Lower leg skin (tissue), 4 donors: ENCODE measurements at regions not wholly inside any gene's neighbourhood (a gene's known extent, or its start where the extent isn't known, plus 50 kb on each side); places are given as distances from the start of the nearest gene placed in this dataset.

Source experiments
- DNase-seq, 2 donors: peaks; one replicate each; pipeline ENCODE4 v3.0.0-alpha.2; 2019; ENCODE audit warnings: low spot score in 2 of 2
- H3K4me3 ChIP-seq: fragments of 200-600 bp; sonication (generic); 2 replicates; pipeline ENCODE4 v1.5.1; 2017; ENCODE audit warnings: mild to moderate bottlenecking, low read depth; ENCODE audit not compliant: poor library complexity, severe bottlenecking
- POLR2A ChIP-seq, 2 donors: fragments of 450-650 bp; IDR thresholded peaks; one replicate each; pipeline ENCODE4 v1.6.1; 2016 to 2017; ENCODE audit warnings: antibody characterized with exemption in 2 of 2, mild to moderate bottlenecking in 1 of 2, moderate library complexity in 1 of 2
- WGBS, 2 donors: methylation state at CpG; one replicate each; pipeline ENCODE4 v1.1.5; 2018; 5-methylcytosine and 5-hydroxymethylcytosine counted together
- intact Hi-C: fragments of 100-400 bp; cut with DNase I; formaldehyde crosslinking; loops from one replicate; pipeline ENCODE4 v1.15.0; 2023; ENCODE audit warnings: low total_unique reads
- TF ChIP-seq, protein P1 (sequence below), 3 donors: fragments of 450-650 bp; IDR thresholded peaks; one replicate each; pipeline ENCODE4 v1.5.1; 2016; ENCODE audit warnings: antibody characterized with exemption in 3 of 3, mild to moderate bottlenecking in 3 of 3, moderate library complexity in 2 of 3

DNA sequence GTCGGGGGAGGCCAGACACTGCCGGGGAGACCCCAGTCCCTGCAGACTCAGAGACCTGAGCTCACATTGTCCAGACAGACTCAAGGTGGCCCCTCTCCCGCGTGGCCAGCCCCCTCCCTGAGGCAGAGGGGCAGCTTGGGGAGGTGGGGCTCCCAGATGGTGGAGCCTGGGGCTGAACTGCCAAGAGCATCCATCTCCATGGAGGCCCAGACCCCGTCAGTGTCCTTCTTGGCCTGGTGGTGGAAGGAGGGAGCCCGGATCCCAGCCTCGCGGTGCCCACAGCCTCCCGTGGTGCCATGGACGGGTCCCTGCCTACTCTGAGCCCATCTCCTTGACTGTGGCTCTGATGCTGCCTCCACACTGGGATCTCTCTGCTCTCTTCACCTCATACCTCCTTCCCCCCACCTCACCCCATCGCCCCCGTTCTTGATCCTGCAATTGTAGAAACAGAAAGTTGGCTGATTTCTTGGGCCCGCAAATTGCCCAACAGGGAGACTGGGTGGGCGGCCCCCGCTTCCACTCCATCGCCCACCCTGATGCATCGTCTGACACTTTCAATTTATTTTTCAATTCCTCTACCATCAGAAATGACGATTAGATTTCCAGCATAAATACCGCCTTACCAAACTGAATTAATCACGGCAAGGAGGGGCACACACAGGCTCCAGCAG lies 348.9 kb downstream of the MATN1 start:
- no peak overlapping the region for H3K4me3 ChIP-seq
- TF ChIP-seq POLR2A (IDR thresholded peaks at IDR 0.05): no peak
- TF ChIP-seq, protein P1, sequence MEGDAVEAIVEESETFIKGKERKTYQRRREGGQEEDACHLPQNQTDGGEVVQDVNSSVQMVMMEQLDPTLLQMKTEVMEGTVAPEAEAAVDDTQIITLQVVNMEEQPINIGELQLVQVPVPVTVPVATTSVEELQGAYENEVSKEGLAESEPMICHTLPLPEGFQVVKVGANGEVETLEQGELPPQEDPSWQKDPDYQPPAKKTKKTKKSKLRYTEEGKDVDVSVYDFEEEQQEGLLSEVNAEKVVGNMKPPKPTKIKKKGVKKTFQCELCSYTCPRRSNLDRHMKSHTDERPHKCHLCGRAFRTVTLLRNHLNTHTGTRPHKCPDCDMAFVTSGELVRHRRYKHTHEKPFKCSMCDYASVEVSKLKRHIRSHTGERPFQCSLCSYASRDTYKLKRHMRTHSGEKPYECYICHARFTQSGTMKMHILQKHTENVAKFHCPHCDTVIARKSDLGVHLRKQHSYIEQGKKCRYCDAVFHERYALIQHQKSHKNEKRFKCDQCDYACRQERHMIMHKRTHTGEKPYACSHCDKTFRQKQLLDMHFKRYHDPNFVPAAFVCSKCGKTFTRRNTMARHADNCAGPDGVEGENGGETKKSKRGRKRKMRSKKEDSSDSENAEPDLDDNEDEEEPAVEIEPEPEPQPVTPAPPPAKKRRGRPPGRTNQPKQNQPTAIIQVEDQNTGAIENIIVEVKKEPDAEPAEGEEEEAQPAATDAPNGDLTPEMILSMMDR (IDR thresholded peaks at IDR 0.05): no peak
- DNase-seq: peak in 1 of 2 donors; percentile 81
- WGBS, 2 donors: 90 to 93% methylated on average over 20 of the region's 20 CpGs
- intact Hi-C loops: no loop called here

DNA sequence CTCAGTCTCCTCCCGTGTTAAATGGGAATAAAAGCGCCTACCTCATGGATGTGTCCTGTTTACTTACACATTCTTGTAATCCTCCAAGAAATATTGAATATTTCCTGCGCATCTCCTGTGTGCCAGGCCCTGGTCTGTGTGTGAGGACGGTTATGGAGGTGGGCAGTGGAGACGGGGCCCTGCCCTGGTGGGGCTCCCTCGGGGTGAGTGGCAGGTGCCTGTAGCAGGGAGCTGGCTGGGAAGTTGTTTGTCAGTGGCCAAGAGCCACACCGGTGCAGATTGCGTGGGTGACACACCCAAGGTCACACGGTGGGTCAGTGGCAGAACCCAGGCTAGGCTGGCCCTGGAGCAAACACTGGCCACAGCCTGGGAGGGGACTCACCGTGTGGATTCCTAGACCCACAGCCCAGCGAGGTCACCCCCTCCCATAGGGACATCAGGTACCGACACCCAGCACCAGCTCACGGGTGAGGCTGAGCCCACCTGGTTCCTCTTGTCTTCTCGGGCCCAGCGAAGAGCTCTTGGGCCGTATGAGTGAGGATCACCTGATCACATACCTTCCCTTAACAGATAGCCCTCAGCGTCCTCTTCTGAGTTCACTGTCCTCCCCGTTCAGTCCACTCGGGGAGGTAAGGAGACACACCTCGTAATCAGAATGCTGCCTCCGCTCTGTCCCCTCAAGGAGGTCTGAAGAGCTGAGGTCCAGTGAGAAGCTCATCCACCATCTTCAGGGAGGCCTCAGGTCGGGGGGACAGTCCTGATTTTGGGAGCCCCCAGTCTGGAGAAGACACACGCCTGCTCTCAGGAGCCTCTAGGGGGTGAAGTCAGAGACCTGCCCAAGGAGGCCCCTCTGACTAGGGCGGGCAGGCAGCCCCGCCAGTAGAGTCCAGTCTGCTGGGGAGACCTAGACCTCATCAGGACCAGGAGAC lies 349.6 kb downstream of the MATN1 start:
- 80 to 81% methylated on average over 21 to 25 of the region's 25 CpGs for WGBS, 2 donors
- DNase-seq: peak in 1 of 2 donors; percentile 70
- TF ChIP-seq, protein P1 (IDR thresholded peaks at IDR 0.05): no peak
- TF ChIP-seq POLR2A (IDR thresholded peaks at IDR 0.05): no peak
- no peak overlapping the region for H3K4me3 ChIP-seq
- intact Hi-C loops: no loop called here

DNA sequence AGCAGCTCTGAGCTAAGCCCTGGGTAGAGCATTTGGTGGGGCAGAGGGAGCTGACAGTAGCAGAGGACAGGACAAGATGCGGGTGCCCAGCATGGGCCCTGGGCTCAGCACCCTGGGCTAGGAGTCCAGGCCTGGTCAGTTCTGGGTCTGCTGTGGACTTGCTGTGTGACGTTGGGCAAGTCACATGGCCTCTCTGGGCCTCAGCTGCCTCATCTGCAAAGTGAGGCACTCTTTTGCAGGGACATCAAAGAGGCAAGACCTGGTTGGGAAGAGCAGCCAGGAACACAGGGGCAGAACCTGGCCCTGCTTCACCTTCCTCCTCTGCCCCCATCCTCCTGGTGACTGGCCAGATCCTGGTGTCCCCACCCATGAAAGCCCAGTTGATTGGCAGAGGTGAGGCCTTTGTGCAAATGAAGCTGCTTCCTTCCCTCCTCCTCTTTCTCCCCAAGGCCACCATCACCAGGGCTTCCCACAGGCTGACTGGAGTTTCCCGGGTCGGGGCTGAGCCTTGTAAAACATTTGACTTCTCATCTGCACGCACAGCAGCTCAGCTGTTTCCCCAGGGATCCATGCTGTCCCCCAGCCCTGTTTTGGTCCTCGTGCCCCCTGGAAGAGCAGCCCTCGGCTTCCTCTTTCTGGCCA lies 350.5 kb downstream of the MATN1 start:
- H3K4me3 ChIP-seq: no peak overlapping the region
- WGBS, 2 donors: 65 to 70% methylated on average over 7 of the region's 7 CpGs
- DNase-seq: peak in 1 of 2 donors; percentile 48
- TF ChIP-seq, protein P1 (IDR thresholded peaks at IDR 0.05): no peak
- TF ChIP-seq POLR2A (IDR thresholded peaks at IDR 0.05): no peak
- intact Hi-C loops: no loop called here

DNA sequence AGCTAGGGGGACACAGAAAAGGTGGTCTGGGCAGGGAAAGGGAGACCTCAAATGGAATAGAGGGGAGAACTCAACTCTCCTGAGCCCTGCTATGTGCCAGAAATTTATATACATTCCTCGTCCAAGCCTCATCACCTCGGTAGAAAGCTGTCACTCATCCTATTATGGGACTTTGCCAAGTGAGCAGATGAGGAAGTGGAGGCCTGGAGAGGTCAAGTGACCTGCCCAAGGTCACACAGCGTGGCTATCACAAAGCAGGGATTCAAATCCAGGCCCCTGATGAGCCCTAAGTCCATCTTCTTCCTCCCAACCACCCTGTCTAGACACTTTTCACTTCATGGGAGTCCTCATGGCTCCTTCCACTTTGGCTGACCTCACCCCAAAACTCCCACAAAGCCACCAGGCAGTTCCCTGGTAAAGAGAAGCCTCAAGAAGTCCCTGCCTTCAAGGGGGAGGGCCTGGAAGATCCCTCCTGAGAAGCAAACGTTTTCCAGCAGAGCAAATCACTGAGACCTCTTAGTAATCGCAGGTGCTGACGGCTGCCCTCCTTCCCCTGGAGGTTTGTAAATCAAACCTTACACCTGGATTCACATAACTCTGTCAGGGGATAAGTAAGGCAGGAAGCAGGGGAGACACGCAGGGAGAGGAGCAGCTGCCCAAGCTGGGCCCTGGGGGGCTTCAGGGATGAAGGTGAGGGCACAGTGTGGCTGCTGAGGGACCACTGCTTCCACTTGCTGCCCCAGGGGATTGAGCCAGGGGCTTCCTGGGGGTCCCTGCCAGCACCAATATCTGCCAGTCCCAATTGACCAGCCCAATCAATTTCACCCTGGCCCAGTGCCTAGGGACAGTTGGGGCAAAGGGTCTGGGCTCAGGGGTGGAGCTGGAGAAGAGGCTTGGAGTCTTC lies 351.2 kb downstream of the MATN1 start:
- WGBS, 2 donors: 53 to 65% methylated on average over 7 of the region's 7 CpGs
- intact Hi-C loops: no loop called here
- peak in 1 of 2 donors; percentile 59 for DNase-seq
- TF ChIP-seq, protein P1 (IDR thresholded peaks at IDR 0.05): no peak
- no peak for TF ChIP-seq POLR2A (IDR thresholded peaks at IDR 0.05)
- no peak overlapping the region for H3K4me3 ChIP-seq

DNA sequence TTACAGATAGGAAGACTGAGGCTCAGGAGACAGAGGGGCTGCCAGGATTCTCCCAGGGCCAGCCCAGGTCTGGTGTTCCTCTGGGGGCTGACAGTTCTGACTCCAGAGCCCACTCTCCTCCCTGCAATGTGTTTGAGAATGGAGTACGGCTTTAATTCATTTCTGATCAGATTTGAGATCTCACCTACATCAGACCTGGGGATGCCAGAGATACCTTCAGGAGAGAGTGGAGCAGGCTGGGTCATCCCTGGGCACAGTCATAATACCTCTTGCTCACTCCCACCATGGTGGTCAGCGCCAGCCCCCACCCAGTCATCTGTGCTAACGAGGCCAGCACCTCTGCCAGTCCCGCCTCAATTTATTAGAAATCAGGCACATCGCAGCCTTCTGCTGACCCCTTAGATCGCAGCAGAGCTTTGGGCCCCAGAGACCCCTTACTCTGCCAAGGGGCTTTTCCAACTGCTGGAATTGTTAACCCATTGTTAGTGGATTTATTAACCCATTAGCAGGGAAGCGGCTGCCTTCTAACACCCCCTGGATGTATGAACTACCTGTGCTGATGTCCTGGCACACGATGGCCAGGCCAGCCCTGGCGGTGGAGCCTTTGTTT lies 352.1 kb downstream of the MATN1 start:
- DNase-seq: peak in 1 of 2 donors; percentile 39
- H3K4me3 ChIP-seq: no peak overlapping the region
- TF ChIP-seq, protein P1 (IDR thresholded peaks at IDR 0.05): no peak
- no peak for TF ChIP-seq POLR2A (IDR thresholded peaks at IDR 0.05)
- intact Hi-C loops: no loop called here
- 82 to 84% methylated on average over 9 of the region's 9 CpGs for WGBS, 2 donors
